ENCODE measurements at regions not wholly inside any gene's neighbourhood (a gene's known extent, or its start where the extent isn't known, plus 50 kb on each side); places are given as distances from the start of the nearest gene placed in this dataset.

- TF ChIP-seq ZNF792 (tag by site-specific recombination; IDR thresholded peaks at IDR 0.05) (no peak), CTCF (tag by site-specific recombination; IDR thresholded peaks at IDR 0.05) (no peak)
Measured at GRCh38 chr5:17918373-17919104, 284.3 kb downstream of the TAF11L14 start.

All from HEK293 (cell line).